HEK293 (cell line): ENCODE measurements at regions not wholly inside any gene's neighbourhood (a gene's known extent, or its start where the extent isn't known, plus 50 kb on each side); places are given as distances from the start of the nearest gene placed in this dataset.

Experiments used
- CTCF ChIA-PET: fragments of 350-600 bp; formaldehyde crosslinking; extraction: SDS; loops from one replicate; lab custom pipeline; 2021; ENCODE audit warnings: antibody characterized with exemption; lab: Yijun Ruan, JAX
- POLR2A ChIA-PET: fragments of 300-600 bp; formaldehyde crosslinking; extraction: SDS; loops from one replicate; lab custom pipeline; 2020; ENCODE audit warnings: antibody characterized with exemption, inconsistent platforms; lab: Yijun Ruan, JAX
- H3K27ac ChIP-seq: fragments of 200-500 bp; sonication (Bioruptor generic); 2 replicates; pipeline ENCODE4 v1.5.1; 2014; ENCODE audit warnings: low read depth, low read length, control low read depth, inconsistent platforms; ENCODE audit errors: extremely low read depth
- H3K36me3 ChIP-seq, 2 experiments: fragments of 200-500 bp in 1 of 2; sonication (Bioruptor generic) in 1 of 2; 1 replicate in 1 of 2; 2 replicates in 1 of 2; pipeline ENCODE4 v1.5.1; 2014 to 2017; ENCODE audit warnings: inconsistent platforms in 2 of 2, low read length in 2 of 2; ENCODE audit not compliant: control insufficient read depth in 2 of 2, insufficient read depth in 1 of 2
- H3K4me1 ChIP-seq: fragments of 200-500 bp; sonication (Bioruptor generic); 2 replicates; pipeline ENCODE4 v1.5.1; 2014; ENCODE audit warnings: mild to moderate bottlenecking, low read length, inconsistent platforms; ENCODE audit not compliant: control insufficient read depth, insufficient read depth
- H3K4me3 ChIP-seq: 2 replicates; pipeline ENCODE4 v1.5.1; 2011; ENCODE audit warnings: low read depth, mild to moderate bottlenecking, control low read depth, low read length, moderate library complexity
- H3K9me3 ChIP-seq: fragments of 200-500 bp; sonication (Bioruptor generic); 2 replicates; pipeline ENCODE4 v1.5.1; 2014; ENCODE audit warnings: low read depth, low read length, inconsistent platforms; ENCODE audit not compliant: control insufficient read depth, insufficient read depth
- HOXA7 ChIP-seq: sonication (generic); formaldehyde crosslinking; IDR thresholded peaks from 2 replicates; pipeline ENCODE4 v1.8.1; 2022; ENCODE audit warnings: missing genetic modification reagents, borderline replicate concordance
- KLF10 ChIP-seq: fragments of 450-650 bp; IDR thresholded peaks from 2 replicates; pipeline ENCODE4 v1.5.1; 2018; ENCODE audit warnings: missing biosample characterization, mild to moderate bottlenecking, missing genetic modification characterization
- MZF1 ChIP-seq: fragments of 450-650 bp; formaldehyde crosslinking; IDR thresholded peaks from 2 replicates; pipeline ENCODE4 v1.5.1; 2017; ENCODE audit warnings: missing biosample characterization, missing genetic modification characterization, borderline replicate concordance
- OSR2 ChIP-seq: fragments of 450-650 bp; formaldehyde crosslinking; IDR thresholded peaks from 2 replicates; pipeline ENCODE4 v1.5.1; 2016; ENCODE audit warnings: missing biosample characterization, missing genetic modification characterization
- PRDM2 ChIP-seq: fragments of 450-650 bp; formaldehyde crosslinking; IDR thresholded peaks from 2 replicates; pipeline ENCODE4 v1.5.1; 2016; ENCODE audit warnings: missing biosample characterization, missing genetic modification characterization, borderline replicate concordance
- SCRT2 ChIP-seq: fragments of 450-650 bp; formaldehyde crosslinking; IDR thresholded peaks from 2 replicates; pipeline ENCODE4 v1.5.1; 2016; ENCODE audit warnings: missing biosample characterization, missing genetic modification characterization
- SETDB1 ChIP-seq: IDR thresholded peaks from one replicate; pipeline ENCODE4 v1.6.1; 2017; ENCODE audit warnings: mild to moderate bottlenecking, low read length, moderate library complexity, mixed read lengths; ENCODE audit not compliant: insufficient read length
- SP2 ChIP-seq: fragments of 450-650 bp; formaldehyde crosslinking; IDR thresholded peaks from 2 replicates; pipeline ENCODE4 v1.5.1; 2016; ENCODE audit warnings: missing biosample characterization, missing genetic modification characterization
- ZBTB49 ChIP-seq: fragments of 450-650 bp; formaldehyde crosslinking; IDR thresholded peaks from 2 replicates; pipeline ENCODE4 v1.5.1; 2016; ENCODE audit warnings: missing biosample characterization, missing genetic modification characterization, low read depth
- ZEB2 ChIP-seq: fragments of 450-650 bp; formaldehyde crosslinking; IDR thresholded peaks from 2 replicates; pipeline ENCODE4 v1.5.1; 2016; ENCODE audit warnings: missing biosample characterization, missing genetic modification characterization
- ZFP3 ChIP-seq: fragments of 450-650 bp; formaldehyde crosslinking; IDR thresholded peaks from 2 replicates; pipeline ENCODE4 v1.5.1; 2016; ENCODE audit warnings: low read depth, missing biosample characterization, missing genetic modification characterization
- ZNF138 ChIP-seq: fragments of 450-650 bp; formaldehyde crosslinking; IDR thresholded peaks from 2 replicates; pipeline ENCODE4 v1.5.1; 2016; ENCODE audit warnings: missing biosample characterization, missing genetic modification characterization, borderline replicate concordance
- ZNF302 ChIP-seq: fragments of 450-650 bp; formaldehyde crosslinking; IDR thresholded peaks from 2 replicates; pipeline ENCODE4 v1.5.1; 2016; ENCODE audit warnings: missing biosample characterization, missing genetic modification characterization, low read depth
- ZNF311 ChIP-seq: fragments of 450-650 bp; formaldehyde crosslinking; IDR thresholded peaks from 2 replicates; pipeline ENCODE4 v1.5.1; 2017; ENCODE audit warnings: missing biosample characterization, missing genetic modification characterization, borderline replicate concordance
- ZNF394 ChIP-seq: fragments of 450-650 bp; formaldehyde crosslinking; IDR thresholded peaks from 2 replicates; pipeline ENCODE4 v1.5.1; 2016; ENCODE audit warnings: missing biosample characterization, missing genetic modification characterization, mild to moderate bottlenecking, moderate library complexity, borderline replicate concordance
- ZNF404 ChIP-seq: fragments of 450-650 bp; formaldehyde crosslinking; IDR thresholded peaks from 2 replicates; pipeline ENCODE4 v1.5.1; 2017; ENCODE audit warnings: missing biosample characterization, missing genetic modification characterization
- ZNF488 ChIP-seq: fragments of 450-650 bp; formaldehyde crosslinking; IDR thresholded peaks from 2 replicates; pipeline ENCODE4 v1.5.1; 2016; ENCODE audit warnings: missing biosample characterization, missing genetic modification characterization
- ZNF501 ChIP-seq: fragments of 450-650 bp; formaldehyde crosslinking; IDR thresholded peaks from 2 replicates; pipeline ENCODE4 v1.5.1; 2016; ENCODE audit warnings: missing biosample characterization, missing genetic modification characterization
- ZNF776 ChIP-seq: fragments of 450-650 bp; formaldehyde crosslinking; IDR thresholded peaks from 2 replicates; pipeline ENCODE4 v1.5.0; 2017; ENCODE audit warnings: missing biosample characterization, missing genetic modification characterization, borderline replicate concordance
- ZNF777 ChIP-seq: fragments of 450-650 bp; formaldehyde crosslinking; IDR thresholded peaks from 2 replicates; pipeline ENCODE4 v1.5.1; 2017; ENCODE audit warnings: missing biosample characterization, missing genetic modification characterization, borderline replicate concordance
- ZNF843 ChIP-seq: fragments of 450-650 bp; formaldehyde crosslinking; IDR thresholded peaks from 2 replicates; pipeline ENCODE4 v1.5.1; 2016; ENCODE audit warnings: missing biosample characterization, missing genetic modification characterization
- TF ChIP-seq, protein P1 (sequence below): fragments of 450-650 bp; formaldehyde crosslinking; IDR thresholded peaks from 2 replicates; pipeline ENCODE4 v1.5.1; 2017; ENCODE audit warnings: missing biosample characterization, missing genetic modification characterization

DNA sequence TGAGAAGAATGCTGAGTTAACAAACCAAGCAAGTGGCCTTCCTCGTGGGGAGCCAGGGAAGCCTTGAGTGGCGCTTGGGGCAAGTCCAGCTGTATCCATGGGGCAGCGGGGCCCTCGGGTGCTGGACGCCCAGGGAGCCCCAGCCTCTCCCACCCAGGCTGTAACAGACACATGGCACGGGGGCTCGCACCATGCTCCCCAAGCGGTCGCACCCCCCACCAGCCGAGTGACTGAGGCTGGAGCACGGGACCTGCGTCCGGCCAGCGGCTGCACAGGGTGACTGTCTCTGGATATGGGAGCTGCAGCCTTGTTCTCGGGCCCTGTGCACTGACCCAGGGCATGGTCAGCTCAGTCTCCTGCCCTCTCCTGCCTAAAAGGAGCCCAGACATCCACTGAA, 53.9 kb upstream of the ACTRT2 start:
- no peak overlapping the region for H3K27ac ChIP-seq
- H3K9me3 ChIP-seq, result no peaks in the 10 kb centered on the region
- no peaks in the 10 kb centered on the region for H3K36me3 ChIP-seq
- no peak overlapping the region for H3K4me3 ChIP-seq
- CTCF ChIA-PET, result no interaction called here
- TF ChIP-seq ZNF311 (tag by site-specific recombination) (no peak), ZNF404 (tag by site-specific recombination) (no peak), MZF1 (tag by site-specific recombination) (no peak), HOXA7 (CRISPR knock-in tag) (no peak), OSR2 (no peak), ZNF302 (no peak), ZNF776 (tag by site-specific recombination) (no peak), ZNF843 (tag by site-specific recombination) (no peak)
- POLR2A ChIA-PET, result no interaction called here
- no peaks in the 10 kb centered on the region for H3K4me1 ChIP-seq

- Histone ChIP-seq H3K4me1 (no peaks in the 10 kb centered on the region), H3K27ac (no peak overlapping the region), H3K4me3 (no peak overlapping the region), H3K36me3 (no peaks in the 10 kb centered on the region), H3K9me3 (no peaks in the 10 kb centered on the region)
- ChIA-PET POLR2A (no interaction called here), CTCF (no interaction called here)
- TF ChIP-seq SETDB1 (no peak), ZNF488 (no peak), ZEB2 (no peak), ZNF394 (tag by site-specific recombination) (no peak), ZBTB49 (tag by site-specific recombination) (no peak), KLF10 (tag by site-specific recombination) (no peak), SP2 (tag by site-specific recombination) (no peak), SCRT2 (tag by site-specific recombination) (no peak), ZFP3 (no peak), ZNF138 (tag by site-specific recombination) (no peak), OSR2 (no peak), ZNF501 (no peak), ZNF777 (tag by site-specific recombination) (no peak)
- TF ChIP-seq, protein P1, sequence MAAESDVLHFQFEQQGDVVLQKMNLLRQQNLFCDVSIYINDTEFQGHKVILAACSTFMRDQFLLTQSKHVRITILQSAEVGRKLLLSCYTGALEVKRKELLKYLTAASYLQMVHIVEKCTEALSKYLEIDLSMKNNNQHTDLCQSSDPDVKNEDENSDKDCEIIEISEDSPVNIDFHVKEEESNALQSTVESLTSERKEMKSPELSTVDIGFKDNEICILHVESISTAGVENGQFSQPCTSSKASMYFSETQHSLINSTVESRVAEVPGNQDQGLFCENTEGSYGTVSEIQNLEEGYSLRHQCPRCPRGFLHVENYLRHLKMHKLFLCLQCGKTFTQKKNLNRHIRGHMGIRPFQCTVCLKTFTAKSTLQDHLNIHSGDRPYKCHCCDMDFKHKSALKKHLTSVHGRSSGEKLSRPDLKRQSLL (tag by site-specific recombination), result no peak
These were observed 53.4 kb upstream of the ACTRT2 start for GRCh38 chr1:2967881-2968280.

GRCh38 chr1:2968471-2968881, 52.8 kb upstream of the ACTRT2 start:
- Histone ChIP-seq H3K36me3 (no peaks in the 10 kb centered on the region), H3K27ac (no peak overlapping the region), H3K4me3 (no peak overlapping the region), H3K9me3 (no peaks in the 10 kb centered on the region), H3K4me1 (no peaks in the 10 kb centered on the region)
- no peak for TF ChIP-seq PRDM2 (tag by site-specific recombination)
- ChIA-PET CTCF (no interaction called here), POLR2A (no interaction called here)
